GM12878 (cell line): ENCODE measurements at regions not wholly inside any gene's neighbourhood (a gene's known extent, or its start where the extent isn't known, plus 50 kb on each side); places are given as distances from the start of the nearest gene placed in this dataset.

ENCODE experiments used
- ATAC-seq: fragments of 200-7000 bp; cut with Tn5 transposase; 3 replicates; pipeline ENCODE4 v1.9.1; 2020; ENCODE audit warnings: mild to moderate bottlenecking, moderate library complexity
- BruUV-seq: library from RNA; stranded (reverse); fragments of 400-500 nt; replicated peaks from 2 replicates; lab custom pipeline; 2021; lab: Mats Ljungman, UMichigan
- CTCF ChIA-PET: fragments of 300-600 bp; sonication (Branson Sonifier 250); formaldehyde crosslinking; extraction: SDS; loops from one replicate; lab custom pipeline; 2021; ENCODE audit warnings: inconsistent platforms; lab: Yijun Ruan, JAX
- POLR2A ChIA-PET: fragments of 350-600 bp; formaldehyde crosslinking; extraction: SDS; loops from one replicate; lab custom pipeline; 2021; ENCODE audit warnings: inconsistent platforms; lab: Charles Lee
- RAD21 ChIA-PET: fragments of 300-600 bp; sonication (Branson Sonifier 250); formaldehyde crosslinking; loops from one replicate; lab custom pipeline; 2023; ENCODE audit warnings: antibody characterized with exemption; ENCODE audit not compliant: unreplicated experiment; lab: Charles Lee
- SMC1A ChIA-PET: fragments of 300-600 bp; sonication (Branson Sonifier 250); formaldehyde crosslinking; loops from one replicate; lab custom pipeline; 2023; ENCODE audit not compliant: unreplicated experiment, uncharacterized antibody; lab: Charles Lee
- DNase-seq: peaks from one replicate; pipeline ENCODE4 v3.0.0-alpha.2; 2011; ENCODE audit warnings: low read depth, low spot score
- FAIRE-seq: peaks from 3 replicates; lab custom pipeline; 2011; peaks lifted over from hg19 to GRCh38; lab: Jason Lieb, UNC
- H2AFZ ChIP-seq: 2 replicates; pipeline ENCODE4 v1.6.0; 2011; ENCODE audit warnings: low read depth, low read length, control low read depth; ENCODE audit not compliant: control insufficient read depth
- H3K27ac ChIP-seq: 2 replicates; pipeline ENCODE4 v1.5.1; 2011; ENCODE audit warnings: control low read depth; ENCODE audit not compliant: control insufficient read depth, insufficient read depth
- H3K27me3 ChIP-seq, 2 experiments: replicated peaks in 1 of 2; 2 replicates each; pipeline versions ENCODE4 v1.6.0 to v1.6.1; 2011; ENCODE audit warnings: low read length in 1 of 2; ENCODE audit not compliant: control insufficient read depth in 2 of 2, insufficient read depth in 2 of 2
- H3K36me3 ChIP-seq, 2 experiments: 2 replicates each; pipeline ENCODE4 v1.5.1; 2011; ENCODE audit warnings: low read length in 1 of 2; ENCODE audit not compliant: control insufficient read depth in 2 of 2, insufficient read depth in 2 of 2
- H3K4me1 ChIP-seq: 2 replicates; pipeline ENCODE4 v1.6.1; 2011; ENCODE audit warnings: mild to moderate bottlenecking, low read length, moderate library complexity, mixed read lengths; ENCODE audit not compliant: control insufficient read depth, insufficient read depth
- H3K4me2 ChIP-seq: 2 replicates; pipeline ENCODE4 v1.6.0; 2011; ENCODE audit warnings: control low read depth; ENCODE audit not compliant: control insufficient read depth, insufficient read depth
- H3K4me3 ChIP-seq: fragments of 200-600 bp; sonication (generic); 2 replicates; pipeline ENCODE4 v1.5.1; 2016
- H3K79me2 ChIP-seq: 2 replicates; pipeline ENCODE4 v1.6.0; 2011; ENCODE audit warnings: low read length; ENCODE audit not compliant: control insufficient read depth, insufficient read depth
- H3K9ac ChIP-seq: 2 replicates; pipeline ENCODE4 v1.8.0; 2011; ENCODE audit warnings: low read length, control low read depth, mixed read lengths; ENCODE audit not compliant: control insufficient read depth, insufficient read depth
- H3K9me3 ChIP-seq: replicated peaks from 3 replicates; pipeline ENCODE4 v1.5.1; 2011; ENCODE audit warnings: mild to moderate bottlenecking, low read length; ENCODE audit not compliant: control insufficient read depth, insufficient read depth
- H4K20me1 ChIP-seq: 2 replicates; pipeline ENCODE4 v1.6.0; 2011; ENCODE audit not compliant: control insufficient read depth, insufficient read depth
- CHD1 ChIP-seq: IDR thresholded peaks from 2 replicates; pipeline ENCODE4 v1.6.1; 2012; ENCODE audit warnings: low read depth, low read length, improper control_type of control experiment
- DPF2 ChIP-seq: fragments of 450-650 bp; IDR thresholded peaks from 2 replicates; pipeline ENCODE4 v1.6.1; 2017; ENCODE audit warnings: mild to moderate bottlenecking
- KLF5 ChIP-seq: fragments of 450-650 bp; IDR thresholded peaks from 2 replicates; pipeline ENCODE4 v1.6.1; 2014; ENCODE audit warnings: mild to moderate bottlenecking; ENCODE audit not compliant: partially characterized antibody
- MEF2A ChIP-seq: IDR thresholded peaks from 2 replicates; pipeline ENCODE4 v1.6.1; 2011; ENCODE audit warnings: low read depth, mild to moderate bottlenecking, low read length, moderate library complexity; ENCODE audit not compliant: insufficient read depth
- NBN ChIP-seq: fragments of 450-650 bp; IDR thresholded peaks from 2 replicates; pipeline ENCODE4 v1.6.1; 2016
- PML ChIP-seq: IDR thresholded peaks from 2 replicates; pipeline ENCODE4 v1.6.1; 2012; ENCODE audit warnings: low read length, inconsistent platforms
- SIX5 ChIP-seq: IDR thresholded peaks from 2 replicates; pipeline ENCODE4 v1.6.1; 2011; ENCODE audit warnings: mild to moderate bottlenecking, low read depth, low read length, moderate library complexity; ENCODE audit not compliant: severe bottlenecking
- YY1 ChIP-seq: IDR thresholded peaks from 2 replicates; pipeline ENCODE4 v1.6.1; 2011; ENCODE audit warnings: low read depth, mild to moderate bottlenecking, low read length
- WGBS: methylation state at CpG from one replicate; pipeline ENCODE4 v1.1.6; 2016; ENCODE audit warnings: low lambda C conversion rate; ENCODE audit not compliant: insufficient replicate concordance, insufficient coverage; ENCODE audit errors: missing lambda C conversion rate; 5-methylcytosine and 5-hydroxymethylcytosine counted together
- in situ Hi-C: fragments of 300-500 bp; cut with MboI; formaldehyde crosslinking; loops from 9 replicates; pipeline ENCODE4 v1.14.3; 2018; ENCODE audit warnings: mixed read lengths
- intact Hi-C: fragments of 100-400 bp; cut with micrococcal nuclease; formaldehyde crosslinking; loops from one replicate; pipeline ENCODE4 v1.14.2; 2022; ENCODE audit not compliant: unreplicated experiment
- TF ChIP-seq, protein P1 (sequence below): fragments of 450-650 bp; IDR thresholded peaks from 2 replicates; pipeline ENCODE4 v1.6.1; 2018; ENCODE audit warnings: borderline replicate concordance, mild to moderate bottlenecking; ENCODE audit not compliant: partially characterized antibody
- TF ChIP-seq, protein P2 (sequence below): fragments of 450-650 bp; IDR thresholded peaks from 2 replicates; pipeline ENCODE4 v1.6.1; 2017; ENCODE audit warnings: low read depth, mild to moderate bottlenecking, moderate library complexity
- TF ChIP-seq, protein P3 (sequence below): IDR thresholded peaks from 2 replicates; pipeline ENCODE4 v1.6.1; 2012; ENCODE audit warnings: low read depth, low read length, improper control_type of control experiment
- TF ChIP-seq, protein P4 (sequence below): IDR thresholded peaks from 2 replicates; pipeline ENCODE4 v1.6.1; 2011; ENCODE audit warnings: low read depth, mild to moderate bottlenecking, low read length, moderate library complexity, borderline replicate concordance; ENCODE audit errors: extremely low read depth

DNA sequence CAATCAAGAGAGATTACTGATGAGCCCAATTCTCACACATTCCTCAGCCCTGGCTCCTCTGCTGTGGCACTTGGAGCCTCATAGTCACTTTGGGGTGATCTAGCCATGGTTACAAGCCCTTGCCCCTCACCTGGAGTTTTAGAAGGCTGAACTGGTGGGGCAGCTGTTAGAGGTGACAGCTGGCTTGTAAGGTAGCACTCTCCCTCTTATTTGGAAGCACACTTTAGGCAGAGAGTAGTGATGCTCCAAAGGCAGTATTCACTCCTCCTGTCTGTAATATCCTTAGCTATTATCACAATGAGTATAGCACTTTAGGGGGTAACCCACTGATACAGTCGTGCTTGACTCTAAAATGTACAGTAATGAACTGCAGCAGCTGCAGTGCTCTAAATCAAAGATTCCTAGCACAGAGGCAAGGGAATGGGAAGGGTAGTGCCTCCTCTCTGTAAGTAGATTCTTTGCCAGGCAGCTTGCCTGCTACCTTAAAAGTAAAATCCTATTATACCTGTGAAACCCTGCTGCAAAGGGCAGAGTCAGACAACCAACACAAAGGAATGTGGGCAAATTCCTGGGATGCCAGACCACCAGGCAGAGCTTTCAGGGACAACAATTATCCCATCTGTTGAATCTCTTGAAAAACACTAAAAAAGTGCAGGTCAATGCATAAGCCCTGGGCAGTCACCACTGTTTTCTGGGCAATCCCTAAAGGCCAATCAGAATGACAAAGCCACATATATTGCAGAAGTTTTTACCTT is 336.3 kb downstream of the NOVA1 start:
- ChIA-PET SMC1A (no interaction called here), POLR2A (no interaction called here), CTCF (no interaction called here), RAD21 (no interaction called here)
- H3K79me2 ChIP-seq = no peaks in the 10 kb centered on the region
- TF ChIP-seq DPF2 = no peak
- H3K4me2 ChIP-seq = no peak overlapping the region
- no TSS peak for BruUV-seq
- DNase-seq (no peak), ATAC-seq (no peak), FAIRE-seq (no peak)
- H3K9ac ChIP-seq = no peak overlapping the region
- H3K27ac ChIP-seq = no peak overlapping the region
- H3K9me3 ChIP-seq = no peaks in the 10 kb centered on the region
- WGBS = 0% methylated on average over 1 of the region's 1 CpG
- no peaks in the 10 kb centered on the region for H3K36me3 ChIP-seq
- intact Hi-C loops (no loop called here), in situ Hi-C loops (no loop called here)
- no peak overlapping the region for H2AFZ ChIP-seq
- no peak overlapping the region for H3K4me3 ChIP-seq
- no peaks in the 10 kb centered on the region for H3K27me3 ChIP-seq
- H3K4me1 ChIP-seq = no peaks in the 10 kb centered on the region
- no peaks in the 10 kb centered on the region for H4K20me1 ChIP-seq

DNA sequence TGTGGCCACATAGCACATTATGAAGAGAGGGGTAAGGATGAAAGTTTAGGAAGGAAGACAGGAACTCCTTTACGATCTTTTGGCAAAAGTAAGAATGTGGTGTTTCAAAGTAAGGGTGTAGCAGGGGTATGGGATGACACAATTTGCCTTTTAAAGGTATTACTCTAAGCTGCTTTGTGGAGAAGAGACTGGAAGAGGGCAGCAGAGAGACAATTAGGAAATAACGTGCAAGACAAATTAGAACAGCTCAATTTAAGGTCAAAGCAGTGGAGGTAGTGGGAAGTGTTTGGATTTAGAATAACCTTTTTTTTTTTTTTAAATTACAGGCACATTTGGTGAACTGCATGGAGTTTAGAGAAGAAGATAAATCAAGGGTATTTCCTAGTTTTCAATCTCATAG is 342.6 kb downstream of the NOVA1 start:
- POLR2A ChIA-PET = no interaction called here
- H3K9ac ChIP-seq = no peak overlapping the region
- DNase-seq = no peak
- H3K27ac ChIP-seq = no peak overlapping the region
- H3K9me3 ChIP-seq = no peaks in the 10 kb centered on the region
- in situ Hi-C loops = no loop called here
- no TSS peak for BruUV-seq
- H3K4me3 ChIP-seq = no peak overlapping the region
- 2% methylated on average over 2 of the region's 2 CpGs for WGBS
- no peaks in the 10 kb centered on the region for H4K20me1 ChIP-seq
- H3K4me1 ChIP-seq = no peaks in the 10 kb centered on the region
- no peak for FAIRE-seq
- H3K79me2 ChIP-seq = no peaks in the 10 kb centered on the region
- no peak for ATAC-seq
- no peaks in the 10 kb centered on the region for H3K27me3 ChIP-seq
- SMC1A ChIA-PET = no interaction called here
- H3K4me2 ChIP-seq = no peak overlapping the region
- intact Hi-C loops = no loop called here
- CTCF ChIA-PET = no interaction called here
- RAD21 ChIA-PET = no interaction called here
- H3K36me3 ChIP-seq = no peaks in the 10 kb centered on the region
- H2AFZ ChIP-seq = no peak overlapping the region
- TF ChIP-seq YY1 (no peak), CHD1 (no peak), MEF2A (no peak), PML (no peak), NBN (no peak), KLF5 (no peak), SIX5 (no peak)
- TF ChIP-seq, protein P1, sequence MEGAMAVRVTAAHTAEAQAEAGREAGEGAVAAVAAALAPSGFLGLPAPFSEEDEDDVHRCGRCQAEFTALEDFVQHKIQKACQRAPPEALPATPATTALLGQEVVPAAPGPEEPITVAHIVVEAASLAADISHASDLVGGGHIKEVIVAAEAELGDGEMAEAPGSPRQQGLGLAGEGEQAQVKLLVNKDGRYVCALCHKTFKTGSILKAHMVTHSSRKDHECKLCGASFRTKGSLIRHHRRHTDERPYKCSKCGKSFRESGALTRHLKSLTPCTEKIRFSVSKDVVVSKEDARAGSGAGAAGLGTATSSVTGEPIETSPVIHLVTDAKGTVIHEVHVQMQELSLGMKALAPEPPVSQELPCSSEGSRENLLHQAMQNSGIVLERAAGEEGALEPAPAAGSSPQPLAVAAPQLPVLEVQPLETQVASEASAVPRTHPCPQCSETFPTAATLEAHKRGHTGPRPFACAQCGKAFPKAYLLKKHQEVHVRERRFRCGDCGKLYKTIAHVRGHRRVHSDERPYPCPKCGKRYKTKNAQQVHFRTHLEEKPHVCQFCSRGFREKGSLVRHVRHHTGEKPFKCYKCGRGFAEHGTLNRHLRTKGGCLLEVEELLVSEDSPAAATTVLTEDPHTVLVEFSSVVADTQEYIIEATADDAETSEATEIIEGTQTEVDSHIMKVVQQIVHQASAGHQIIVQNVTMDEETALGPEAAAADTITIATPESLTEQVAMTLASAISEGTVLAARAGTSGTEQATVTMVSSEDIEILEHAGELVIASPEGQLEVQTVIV = no peak
- TF ChIP-seq, protein P2, sequence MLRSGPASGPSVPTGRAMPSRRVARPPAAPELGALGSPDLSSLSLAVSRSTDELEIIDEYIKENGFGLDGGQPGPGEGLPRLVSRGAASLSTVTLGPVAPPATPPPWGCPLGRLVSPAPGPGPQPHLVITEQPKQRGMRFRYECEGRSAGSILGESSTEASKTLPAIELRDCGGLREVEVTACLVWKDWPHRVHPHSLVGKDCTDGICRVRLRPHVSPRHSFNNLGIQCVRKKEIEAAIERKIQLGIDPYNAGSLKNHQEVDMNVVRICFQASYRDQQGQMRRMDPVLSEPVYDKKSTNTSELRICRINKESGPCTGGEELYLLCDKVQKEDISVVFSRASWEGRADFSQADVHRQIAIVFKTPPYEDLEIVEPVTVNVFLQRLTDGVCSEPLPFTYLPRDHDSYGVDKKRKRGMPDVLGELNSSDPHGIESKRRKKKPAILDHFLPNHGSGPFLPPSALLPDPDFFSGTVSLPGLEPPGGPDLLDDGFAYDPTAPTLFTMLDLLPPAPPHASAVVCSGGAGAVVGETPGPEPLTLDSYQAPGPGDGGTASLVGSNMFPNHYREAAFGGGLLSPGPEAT = no peak
- TF ChIP-seq, protein P3, sequence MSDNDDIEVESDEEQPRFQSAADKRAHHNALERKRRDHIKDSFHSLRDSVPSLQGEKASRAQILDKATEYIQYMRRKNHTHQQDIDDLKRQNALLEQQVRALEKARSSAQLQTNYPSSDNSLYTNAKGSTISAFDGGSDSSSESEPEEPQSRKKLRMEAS = no peak
- TF ChIP-seq, protein P4, sequence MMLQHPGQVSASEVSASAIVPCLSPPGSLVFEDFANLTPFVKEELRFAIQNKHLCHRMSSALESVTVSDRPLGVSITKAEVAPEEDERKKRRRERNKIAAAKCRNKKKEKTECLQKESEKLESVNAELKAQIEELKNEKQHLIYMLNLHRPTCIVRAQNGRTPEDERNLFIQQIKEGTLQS = no peak
